A549 (cell line): ENCODE measurements at regions not wholly inside any gene's neighbourhood (a gene's known extent, or its start where the extent isn't known, plus 50 kb on each side); places are given as distances from the start of the nearest gene placed in this dataset.

Source experiments
- CBX2 ChIP-seq: fragments of 200-600 bp; sonication (generic); IDR thresholded peaks from 2 replicates; pipeline ENCODE4 v1.6.1; 2016; ENCODE audit warnings: low read depth, mild to moderate bottlenecking, borderline replicate concordance
- EHMT2 ChIP-seq: fragments of 200-600 bp; sonication (generic); IDR thresholded peaks from 2 replicates; pipeline ENCODE4 v1.6.1; 2016; ENCODE audit warnings: antibody characterized with exemption, low read depth, mild to moderate bottlenecking, moderate library complexity
- EP300 ChIP-seq, 2 experiments: fragments of >200 bp; sonication (Bioruptor Twin); formaldehyde crosslinking; IDR thresholded peaks; 2 replicates in 1 of 2; 3 replicates in 1 of 2; pipeline ENCODE4 v1.6.1; 2016 to 2017
- POLR2A ChIP-seq: IDR thresholded peaks from 2 replicates; pipeline ENCODE4 v1.6.1; 2012; ENCODE audit warnings: mild to moderate bottlenecking, low read length
- RCOR1 ChIP-seq: fragments of 150-350 bp; IDR thresholded peaks from 2 replicates; pipeline ENCODE4 v1.6.1; 2014; ENCODE audit warnings: antibody characterized with exemption, low read length, low read depth
- RNF2 ChIP-seq: fragments of 200-600 bp; sonication (generic); IDR thresholded peaks from 2 replicates; pipeline ENCODE4 v1.6.1; 2016; ENCODE audit warnings: low read depth, mild to moderate bottlenecking, antibody characterized with exemption, moderate library complexity, borderline replicate concordance
- SMC3 ChIP-seq: fragments of >200 bp; sonication (Bioruptor Twin); formaldehyde crosslinking; IDR thresholded peaks from 3 replicates; pipeline ENCODE4 v1.6.1; 2018; ENCODE audit warnings: inconsistent platforms
- TF ChIP-seq, protein P1 (sequence below): fragments of >200 bp; sonication (Bioruptor Twin); formaldehyde crosslinking; IDR thresholded peaks from 3 replicates; pipeline ENCODE4 v1.5.1; 2016
- TF ChIP-seq, protein P2 (sequence below): fragments of 450-650 bp; IDR thresholded peaks from 2 replicates; pipeline ENCODE4 v1.6.1; 2014; ENCODE audit warnings: antibody characterized with exemption
- TF ChIP-seq, protein P3 (sequence below): IDR thresholded peaks from 2 replicates; pipeline ENCODE4 v1.6.1; 2012

DNA sequence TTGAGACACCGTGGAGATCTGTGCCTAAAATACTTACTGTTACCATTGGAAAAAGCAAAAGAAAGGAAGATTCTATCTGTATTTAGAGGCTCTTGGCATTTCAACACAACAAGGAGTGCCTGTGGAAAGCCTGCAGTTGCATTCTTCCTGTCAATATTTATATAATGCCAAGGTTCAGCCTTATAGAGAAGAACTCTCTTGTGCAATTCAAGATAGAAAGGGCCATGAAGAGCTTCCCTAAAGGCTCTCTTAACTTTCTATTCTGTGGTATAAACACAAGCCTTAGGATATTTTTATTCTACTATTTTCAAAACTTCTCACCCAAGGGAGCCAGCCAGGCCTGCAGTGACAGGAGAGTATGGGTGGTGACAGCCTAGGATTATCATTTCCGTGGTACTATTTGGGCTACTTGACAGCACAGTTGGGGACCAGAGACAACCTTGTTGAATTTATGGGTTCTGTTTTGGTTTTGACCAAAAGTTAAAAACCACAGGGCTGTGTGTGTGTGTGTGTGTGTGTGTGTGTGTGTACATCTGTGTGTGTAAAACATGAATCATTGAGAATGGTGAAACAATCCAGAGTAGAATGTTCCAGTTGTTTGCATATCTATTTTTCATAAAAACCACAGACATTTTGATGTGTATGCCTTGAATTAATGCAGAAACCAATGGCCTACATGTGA lies 700.9 kb upstream of the SLC35B3 start:
- TF ChIP-seq, protein P1, sequence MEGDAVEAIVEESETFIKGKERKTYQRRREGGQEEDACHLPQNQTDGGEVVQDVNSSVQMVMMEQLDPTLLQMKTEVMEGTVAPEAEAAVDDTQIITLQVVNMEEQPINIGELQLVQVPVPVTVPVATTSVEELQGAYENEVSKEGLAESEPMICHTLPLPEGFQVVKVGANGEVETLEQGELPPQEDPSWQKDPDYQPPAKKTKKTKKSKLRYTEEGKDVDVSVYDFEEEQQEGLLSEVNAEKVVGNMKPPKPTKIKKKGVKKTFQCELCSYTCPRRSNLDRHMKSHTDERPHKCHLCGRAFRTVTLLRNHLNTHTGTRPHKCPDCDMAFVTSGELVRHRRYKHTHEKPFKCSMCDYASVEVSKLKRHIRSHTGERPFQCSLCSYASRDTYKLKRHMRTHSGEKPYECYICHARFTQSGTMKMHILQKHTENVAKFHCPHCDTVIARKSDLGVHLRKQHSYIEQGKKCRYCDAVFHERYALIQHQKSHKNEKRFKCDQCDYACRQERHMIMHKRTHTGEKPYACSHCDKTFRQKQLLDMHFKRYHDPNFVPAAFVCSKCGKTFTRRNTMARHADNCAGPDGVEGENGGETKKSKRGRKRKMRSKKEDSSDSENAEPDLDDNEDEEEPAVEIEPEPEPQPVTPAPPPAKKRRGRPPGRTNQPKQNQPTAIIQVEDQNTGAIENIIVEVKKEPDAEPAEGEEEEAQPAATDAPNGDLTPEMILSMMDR, result no peak
- TF ChIP-seq EP300 (IDR thresholded peaks at IDR 0.05), result no peak
- no peak for TF ChIP-seq CBX2
- TF ChIP-seq RNF2, result no peak
- TF ChIP-seq SMC3, result no peak
- TF ChIP-seq POLR2A, result no peak
- TF ChIP-seq, protein P2, sequence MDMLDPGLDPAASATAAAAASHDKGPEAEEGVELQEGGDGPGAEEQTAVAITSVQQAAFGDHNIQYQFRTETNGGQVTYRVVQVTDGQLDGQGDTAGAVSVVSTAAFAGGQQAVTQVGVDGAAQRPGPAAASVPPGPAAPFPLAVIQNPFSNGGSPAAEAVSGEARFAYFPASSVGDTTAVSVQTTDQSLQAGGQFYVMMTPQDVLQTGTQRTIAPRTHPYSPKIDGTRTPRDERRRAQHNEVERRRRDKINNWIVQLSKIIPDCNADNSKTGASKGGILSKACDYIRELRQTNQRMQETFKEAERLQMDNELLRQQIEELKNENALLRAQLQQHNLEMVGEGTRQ, result no peak
- TF ChIP-seq, protein P3, sequence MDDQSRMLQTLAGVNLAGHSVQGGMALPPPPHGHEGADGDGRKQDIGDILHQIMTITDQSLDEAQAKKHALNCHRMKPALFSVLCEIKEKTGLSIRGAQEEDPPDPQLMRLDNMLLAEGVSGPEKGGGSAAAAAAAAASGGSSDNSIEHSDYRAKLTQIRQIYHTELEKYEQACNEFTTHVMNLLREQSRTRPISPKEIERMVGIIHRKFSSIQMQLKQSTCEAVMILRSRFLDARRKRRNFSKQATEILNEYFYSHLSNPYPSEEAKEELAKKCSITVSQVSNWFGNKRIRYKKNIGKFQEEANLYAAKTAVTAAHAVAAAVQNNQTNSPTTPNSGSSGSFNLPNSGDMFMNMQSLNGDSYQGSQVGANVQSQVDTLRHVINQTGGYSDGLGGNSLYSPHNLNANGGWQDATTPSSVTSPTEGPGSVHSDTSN, result no peak
- TF ChIP-seq EHMT2, result no peak
- TF ChIP-seq RCOR1, result no peak
